Activated gamma-delta T cell treated with anti-CD3 and anti-CD28 coated beads, Interleukin-2, amount 50 U/mL, for 16 hours (primary cell): ENCODE measurements at regions not wholly inside any gene's neighbourhood (a gene's known extent, or its start where the extent isn't known, plus 50 kb on each side); places are given as distances from the start of the nearest gene placed in this dataset.
"Not testable (repeated sequence)": the region's sequence is repeated elsewhere in the genome, so short reads cannot be mapped to it uniquely, and the experiment has no call there.

Source experiments
- DNase-seq: peaks from one replicate; pipeline ENCODE4 v3.0.0-alpha.2; 2020; ENCODE audit warnings: low read depth

GRCh38 chrX:22800806-22801205, 199.0 kb upstream of the DDX53 start:
- no peak for DNase-seq

GRCh38 chrX:22803353-22803752, 196.4 kb upstream of the DDX53 start:
- no peak for DNase-seq

- no peak for DNase-seq
Measured at GRCh38 chrX:22810876-22811275, 188.9 kb upstream of the DDX53 start.

- no peak for DNase-seq
Measured at GRCh38 chrX:22818061-22818460, 181.7 kb upstream of the DDX53 start.

GRCh38 chrX:22855693-22856092, 144.1 kb upstream of the DDX53 start:
- no peak for DNase-seq

GRCh38 chrX:22859642-22860041, 140.1 kb upstream of the DDX53 start:
- DNase-seq = no peak

GRCh38 chrX:22866801-22867200, 133.0 kb upstream of the DDX53 start:
- not testable (repeated sequence) for DNase-seq

- no peak for DNase-seq
Measured at GRCh38 chrX:22882543-22882942, 117.2 kb upstream of the DDX53 start.

- DNase-seq = no peak
Measured at GRCh38 chrX:22889819-22890218, 109.9 kb upstream of the DDX53 start.

GRCh38 chrX:22912616-22913015, 87.1 kb upstream of the DDX53 start:
- no peak for DNase-seq

- no peak for DNase-seq
Measured at GRCh38 chrX:22922961-22923360, 76.8 kb upstream of the DDX53 start.

- no peak for DNase-seq
Measured at GRCh38 chrX:22934640-22935039, 65.1 kb upstream of the DDX53 start.

GRCh38 chrX:22944945-22945344, 54.8 kb upstream of the DDX53 start:
- no peak for DNase-seq
